Smooth muscle cell (in vitro differentiated cells): ENCODE measurements at regions not wholly inside any gene's neighbourhood (a gene's known extent, or its start where the extent isn't known, plus 50 kb on each side); places are given as distances from the start of the nearest gene placed in this dataset.

ENCODE experiments used
- DNase-seq: peaks from one replicate; lab custom pipeline; 2025; ENCODE audit not compliant: unreplicated experiment; lab: John Stamatoyannopoulos, UW
- H2AFZ ChIP-seq: fragments of 200-600 bp; sonication (generic); 2 replicates; pipeline ENCODE4 v1.6.0; 2016; ENCODE audit warnings: antibody characterized with exemption, low read depth, mild to moderate bottlenecking
- H3F3A ChIP-seq: fragments of 200-600 bp; sonication (generic); 2 replicates; pipeline ENCODE4 v1.6.0; 2017; ENCODE audit warnings: antibody characterized with exemption, low read depth
- H3K27ac ChIP-seq: fragments of 200-600 bp; sonication (generic); 2 replicates; pipeline ENCODE4 v1.5.1; 2016; ENCODE audit warnings: low read depth, mild to moderate bottlenecking
- H3K27me3 ChIP-seq: fragments of 200-600 bp; sonication (generic); 2 replicates; pipeline ENCODE4 v1.6.1; 2016; ENCODE audit warnings: low read depth, mild to moderate bottlenecking
- H3K36me3 ChIP-seq: fragments of 200-600 bp; sonication (generic); 2 replicates; pipeline ENCODE4 v1.5.1; 2016; ENCODE audit warnings: low read depth
- H3K4me1 ChIP-seq: fragments of 200-600 bp; sonication (generic); 2 replicates; pipeline ENCODE4 v1.5.1; 2016; ENCODE audit warnings: low read depth
- H3K4me2 ChIP-seq: fragments of 200-600 bp; sonication (generic); 2 replicates; pipeline ENCODE4 v1.6.0; 2016; ENCODE audit warnings: mild to moderate bottlenecking
- H3K4me3 ChIP-seq: fragments of 200-600 bp; sonication (generic); 2 replicates; pipeline ENCODE4 v1.5.1; 2016; ENCODE audit warnings: mild to moderate bottlenecking
- H3K79me2 ChIP-seq: fragments of 200-600 bp; sonication (generic); 2 replicates; pipeline ENCODE4 v1.6.0; 2016; ENCODE audit warnings: low read depth, mild to moderate bottlenecking
- H3K9ac ChIP-seq: fragments of 200-600 bp; sonication (generic); 2 replicates; pipeline ENCODE4 v1.6.0; 2016; ENCODE audit warnings: low read depth
- H3K9me3 ChIP-seq: fragments of 200-600 bp; sonication (generic); replicated peaks from 2 replicates; pipeline ENCODE4 v1.5.1; 2016; ENCODE audit warnings: low read depth
- H4K20me1 ChIP-seq: fragments of 200-600 bp; sonication (generic); 2 replicates; pipeline ENCODE4 v1.6.0; 2016; ENCODE audit warnings: low read depth
- CTCF ChIP-seq: fragments of 200-600 bp; sonication (generic); IDR thresholded peaks from 2 replicates; pipeline ENCODE4 v1.5.1; 2017; ENCODE audit warnings: borderline replicate concordance, mild to moderate bottlenecking, antibody characterized with exemption; ENCODE audit not compliant: insufficient read depth, poor library complexity, severe bottlenecking
- WGBS: methylation state at CpG from one replicate; pipeline ENCODE4 v1.1.7; 2016; ENCODE audit warnings: low lambda C conversion rate; 5-methylcytosine and 5-hydroxymethylcytosine counted together

GRCh38 chr3:177330779-177331178 lies 133.5 kb upstream of the TBL1XR1 start:
- no peaks in the 10 kb centered on the region for H3K36me3 ChIP-seq
- H3K27me3 ChIP-seq = no peaks in the 10 kb centered on the region
- H3K4me3 ChIP-seq = no peak overlapping the region
- H3F3A ChIP-seq = no peaks in the 10 kb centered on the region
- H4K20me1 ChIP-seq = no peaks in the 10 kb centered on the region
- no peak overlapping the region for H3K4me2 ChIP-seq
- peak overlapping the region; percentile 33 for H2AFZ ChIP-seq
- H3K9me3 ChIP-seq = no peaks in the 10 kb centered on the region
- H3K4me1 ChIP-seq = no peaks in the 10 kb centered on the region
- 82% methylated on average over 6 of the region's 6 CpGs for WGBS
- no peak for DNase-seq
- no peak for TF ChIP-seq CTCF
- H3K79me2 ChIP-seq = no peaks in the 10 kb centered on the region
- no peak overlapping the region for H3K27ac ChIP-seq
- no peak overlapping the region for H3K9ac ChIP-seq

GRCh38 chr3:177331203-177331835 lies 134.0 kb upstream of the TBL1XR1 start:
- DNase-seq = no peak
- H4K20me1 ChIP-seq = no peaks in the 10 kb centered on the region
- no peaks in the 10 kb centered on the region for H3K9me3 ChIP-seq
- H3K4me3 ChIP-seq = no peak overlapping the region
- H3K27ac ChIP-seq = no peak overlapping the region
- H3F3A ChIP-seq = no peaks in the 10 kb centered on the region
- no peak overlapping the region for H3K4me2 ChIP-seq
- H2AFZ ChIP-seq = no peak overlapping the region
- H3K79me2 ChIP-seq = no peaks in the 10 kb centered on the region
- no peaks in the 10 kb centered on the region for H3K27me3 ChIP-seq
- H3K36me3 ChIP-seq = no peaks in the 10 kb centered on the region
- no peaks in the 10 kb centered on the region for H3K4me1 ChIP-seq
- 88% methylated on average over 3 of the region's 3 CpGs for WGBS
- no peak overlapping the region for H3K9ac ChIP-seq
- no peak for TF ChIP-seq CTCF

GRCh38 chr3:177332955-177333354 lies 135.7 kb upstream of the TBL1XR1 start:
- H3K27ac ChIP-seq = no peak overlapping the region
- TF ChIP-seq CTCF = no peak
- H4K20me1 ChIP-seq = no peaks in the 10 kb centered on the region
- 92% methylated on average over 2 of the region's 2 CpGs for WGBS
- H3F3A ChIP-seq = no peaks in the 10 kb centered on the region
- no peak for DNase-seq
- no peaks in the 10 kb centered on the region for H3K27me3 ChIP-seq
- H3K4me2 ChIP-seq = no peak overlapping the region
- H3K9me3 ChIP-seq = no peaks in the 10 kb centered on the region
- H3K4me1 ChIP-seq = peaks cover 7% of the 10 kb centered on the region
- H2AFZ ChIP-seq = no peak overlapping the region
- no peaks in the 10 kb centered on the region for H3K36me3 ChIP-seq
- no peaks in the 10 kb centered on the region for H3K79me2 ChIP-seq
- H3K9ac ChIP-seq = no peak overlapping the region
- no peak overlapping the region for H3K4me3 ChIP-seq
